ENCODE measurements at regions not wholly inside any gene's neighbourhood (a gene's known extent, or its start where the extent isn't known, plus 50 kb on each side); places are given as distances from the start of the nearest gene placed in this dataset.

DNA sequence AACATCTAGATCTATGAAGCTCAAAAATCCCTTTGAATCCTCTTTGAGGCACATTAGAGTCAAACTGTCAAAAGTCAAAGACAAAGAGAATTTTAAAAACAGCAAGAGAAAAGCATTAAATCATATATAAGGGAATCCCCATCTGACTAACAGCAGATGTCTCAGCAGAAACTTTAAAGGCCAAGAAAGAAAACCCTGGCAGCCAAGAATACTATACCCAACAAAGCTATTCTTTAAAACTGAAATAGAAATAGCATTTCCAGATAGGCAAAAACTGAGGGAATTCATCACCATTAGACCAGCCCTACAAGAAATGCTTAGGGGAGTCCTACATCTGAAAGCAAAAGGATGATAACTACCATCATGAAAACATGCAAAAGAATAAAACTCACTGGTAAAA is 211.2 kb upstream of the PDZRN3 start (continued):
- TF ChIP-seq, protein P1, sequence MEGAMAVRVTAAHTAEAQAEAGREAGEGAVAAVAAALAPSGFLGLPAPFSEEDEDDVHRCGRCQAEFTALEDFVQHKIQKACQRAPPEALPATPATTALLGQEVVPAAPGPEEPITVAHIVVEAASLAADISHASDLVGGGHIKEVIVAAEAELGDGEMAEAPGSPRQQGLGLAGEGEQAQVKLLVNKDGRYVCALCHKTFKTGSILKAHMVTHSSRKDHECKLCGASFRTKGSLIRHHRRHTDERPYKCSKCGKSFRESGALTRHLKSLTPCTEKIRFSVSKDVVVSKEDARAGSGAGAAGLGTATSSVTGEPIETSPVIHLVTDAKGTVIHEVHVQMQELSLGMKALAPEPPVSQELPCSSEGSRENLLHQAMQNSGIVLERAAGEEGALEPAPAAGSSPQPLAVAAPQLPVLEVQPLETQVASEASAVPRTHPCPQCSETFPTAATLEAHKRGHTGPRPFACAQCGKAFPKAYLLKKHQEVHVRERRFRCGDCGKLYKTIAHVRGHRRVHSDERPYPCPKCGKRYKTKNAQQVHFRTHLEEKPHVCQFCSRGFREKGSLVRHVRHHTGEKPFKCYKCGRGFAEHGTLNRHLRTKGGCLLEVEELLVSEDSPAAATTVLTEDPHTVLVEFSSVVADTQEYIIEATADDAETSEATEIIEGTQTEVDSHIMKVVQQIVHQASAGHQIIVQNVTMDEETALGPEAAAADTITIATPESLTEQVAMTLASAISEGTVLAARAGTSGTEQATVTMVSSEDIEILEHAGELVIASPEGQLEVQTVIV (IDR thresholded peaks at IDR 0.05; ENCODE audit: borderline replicate concordance, partially characterized antibody) = no peak
- TF ChIP-seq ZNF207 (IDR thresholded peaks at IDR 0.05; ENCODE audit: borderline replicate concordance) (no peak), NBN (IDR thresholded peaks at IDR 0.05) (no peak), GABPA (IDR thresholded peaks at IDR 0.05; ENCODE audit: low read depth) (no peak), EZH2 (IDR thresholded peaks at IDR 0.05; ENCODE audit: borderline replicate concordance, control insufficient read depth, low read depth, low read length) (no peak), NFYB (IDR thresholded peaks at IDR 0.05; ENCODE audit: insufficient read depth, low read depth, low read length) (no peak), HDAC2 (IDR thresholded peaks at IDR 0.05) (no peak), CEBPB (IDR thresholded peaks at IDR 0.05; ENCODE audit: borderline replicate concordance in 1 of 2, low read depth in 2 of 2, low read length in 2 of 2) (no peak), NR2C2 (IDR thresholded peaks at IDR 0.05; ENCODE audit: borderline replicate concordance, control insufficient read depth, insufficient read length, low read depth) (no peak)
- TF ChIP-seq, protein P2, sequence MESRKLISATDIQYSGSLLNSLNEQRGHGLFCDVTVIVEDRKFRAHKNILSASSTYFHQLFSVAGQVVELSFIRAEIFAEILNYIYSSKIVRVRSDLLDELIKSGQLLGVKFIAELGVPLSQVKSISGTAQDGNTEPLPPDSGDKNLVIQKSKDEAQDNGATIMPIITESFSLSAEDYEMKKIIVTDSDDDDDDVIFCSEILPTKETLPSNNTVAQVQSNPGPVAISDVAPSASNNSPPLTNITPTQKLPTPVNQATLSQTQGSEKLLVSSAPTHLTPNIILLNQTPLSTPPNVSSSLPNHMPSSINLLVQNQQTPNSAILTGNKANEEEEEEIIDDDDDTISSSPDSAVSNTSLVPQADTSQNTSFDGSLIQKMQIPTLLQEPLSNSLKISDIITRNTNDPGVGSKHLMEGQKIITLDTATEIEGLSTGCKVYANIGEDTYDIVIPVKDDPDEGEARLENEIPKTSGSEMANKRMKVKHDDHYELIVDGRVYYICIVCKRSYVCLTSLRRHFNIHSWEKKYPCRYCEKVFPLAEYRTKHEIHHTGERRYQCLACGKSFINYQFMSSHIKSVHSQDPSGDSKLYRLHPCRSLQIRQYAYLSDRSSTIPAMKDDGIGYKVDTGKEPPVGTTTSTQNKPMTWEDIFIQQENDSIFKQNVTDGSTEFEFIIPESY (IDR thresholded peaks at IDR 0.05) = no peak

All from GM12878 (cell line).